Activated T-cell treated with anti-CD3 and anti-CD28 coated beads for 48 hours (primary cell): ENCODE measurements at regions not wholly inside any gene's neighbourhood (a gene's known extent, or its start where the extent isn't known, plus 50 kb on each side); places are given as distances from the start of the nearest gene placed in this dataset.

Experiments used
- DNase-seq: peaks from one replicate; pipeline ENCODE4 v3.0.0-alpha.2; 2020; ENCODE audit warnings: low read depth

GRCh38 chr6:40312213-40313015 lies 274.8 kb downstream of the LRFN2 start:
- no peak for DNase-seq

GRCh38 chr6:40308533-40309306 lies 278.4 kb downstream of the LRFN2 start:
- DNase-seq = peak; percentile 43

- no peak for DNase-seq
These were observed 279.5 kb downstream of the LRFN2 start for GRCh38 chr6:40307712-40308111.

GRCh38 chr6:40302856-40303454 lies 284.2 kb downstream of the LRFN2 start:
- DNase-seq = no peak

- DNase-seq = no peak
These were observed 287.5 kb downstream of the LRFN2 start for GRCh38 chr6:40299681-40300080.

- DNase-seq = no peak
These were observed 289.0 kb downstream of the LRFN2 start for GRCh38 chr6:40298207-40298606.

GRCh38 chr6:40295251-40295950 lies 291.8 kb downstream of the LRFN2 start:
- no peak for DNase-seq

- DNase-seq = no peak
These were observed 293.5 kb downstream of the LRFN2 start for GRCh38 chr6:40293460-40294185.

GRCh38 chr6:40293060-40293459 lies 294.1 kb downstream of the LRFN2 start:
- no peak for DNase-seq

GRCh38 chr6:40290816-40291215 lies 296.3 kb downstream of the LRFN2 start:
- no peak for DNase-seq

- no peak for DNase-seq
These were observed 298.2 kb downstream of the LRFN2 start for GRCh38 chr6:40288919-40289318.

- no peak for DNase-seq
These were observed 299.8 kb downstream of the LRFN2 start for GRCh38 chr6:40287296-40287850.

- DNase-seq = no peak
These were observed 300.4 kb downstream of the LRFN2 start for GRCh38 chr6:40286721-40287120.

GRCh38 chr6:40285996-40286395 lies 301.2 kb downstream of the LRFN2 start:
- DNase-seq = no peak

GRCh38 chr6:40285535-40285934 lies 301.6 kb downstream of the LRFN2 start:
- DNase-seq = no peak

- no peak for DNase-seq
These were observed 304.2 kb downstream of the LRFN2 start for GRCh38 chr6:40282986-40283385.

GRCh38 chr6:40281402-40281801 lies 305.8 kb downstream of the LRFN2 start:
- DNase-seq = no peak

- DNase-seq = no peak
These were observed 306.9 kb downstream of the LRFN2 start for GRCh38 chr6:40280231-40280630.

GRCh38 chr6:40276141-40276540 lies 311.0 kb downstream of the LRFN2 start:
- DNase-seq = no peak

GRCh38 chr6:40274058-40274457 lies 313.1 kb downstream of the LRFN2 start:
- DNase-seq = no peak

- no peak for DNase-seq
These were observed 318.6 kb downstream of the LRFN2 start for GRCh38 chr6:40268614-40269013.
